ENCODE measurements at regions not wholly inside any gene's neighbourhood (a gene's known extent, or its start where the extent isn't known, plus 50 kb on each side); places are given as distances from the start of the nearest gene placed in this dataset.

GRCh38 chr5:38101897-38102296, 156.5 kb upstream of the EGFLAM start:
- CTCF ChIA-PET: no interaction called here
- Histone ChIP-seq H2AFZ (ENCODE audit: low read depth, low read length, poor library complexity, severe bottlenecking) (no peak overlapping the region), H4K20me1 (ENCODE audit: insufficient read depth) (no peaks in the 10 kb centered on the region), H3K27ac (ENCODE audit: low read depth, low read length) (no peak overlapping the region), H3K4me2 (ENCODE audit: low read length) (no peak overlapping the region), H3K4me1 (ENCODE audit: control insufficient read depth in 1 of 2, insufficient read depth in 2 of 2, low read length in 2 of 2) (peaks cover 0 to 5% of the 10 kb centered on the region in 2 experiments; a peak in 2 of 4 replicates), H3K36me3 (ENCODE audit: control insufficient read depth in 1 of 2, insufficient read depth in 2 of 2, low read length in 2 of 2) (no peaks in the 10 kb centered on the region), H3K27me3 (ENCODE audit: insufficient read depth, low read length) (no peaks in the 10 kb centered on the region), H3K9me3 (ENCODE audit: control insufficient read depth in 1 of 2, insufficient read depth in 1 of 2, low read depth in 1 of 2, low read length in 2 of 2) (no peaks in the 10 kb centered on the region), H3K9me2 (ENCODE audit: insufficient read depth) (no peaks in the 10 kb centered on the region), H3K9ac (ENCODE audit: low read length) (no peak overlapping the region), H3K79me2 (ENCODE audit: insufficient read depth, low read length) (no peaks in the 10 kb centered on the region), H3K4me3 (replicated peaks in 1 of 2; ENCODE audit: low read depth in 1 of 2, low read length in 2 of 2) (no peak overlapping the region)
- ATAC-seq (no peak), DNase-seq (ENCODE audit: low read depth, low spot score) (no peak)
- POLR2A ChIA-PET: no interaction called here
- BruUV-seq (replicated peaks): no TSS peak
- intact Hi-C loops (cut with micrococcal nuclease): no loop called here
- RAD21 ChIA-PET (ENCODE audit: low non-redundant PET in 1 of 2, low total read pairs in 2 of 2, uncharacterized antibody in 2 of 2, unreplicated experiment in 2 of 2): no interaction called here
- no peak for TF ChIP-seq EZH2 (IDR thresholded peaks at IDR 0.05)
- no peak for TF ChIP-seq ZFX (IDR thresholded peaks at IDR 0.05)
- no peak for TF ChIP-seq JUND (IDR thresholded peaks at IDR 0.05)
- TF ChIP-seq POLR2A (IDR thresholded peaks at IDR 0.05; ENCODE audit: borderline replicate concordance, extremely low read depth, insufficient read depth, insufficient read length): no peak
- TF ChIP-seq FOSL1 (IDR thresholded peaks at IDR 0.05; ENCODE audit: low read depth): no peak
- TF ChIP-seq RAD21 (IDR thresholded peaks at IDR 0.05; ENCODE audit: low read depth): no peak
- no peak for TF ChIP-seq SRF (IDR thresholded peaks at IDR 0.05; ENCODE audit: low read depth)
- TF ChIP-seq MAX (IDR thresholded peaks at IDR 0.05): no peak
- no peak for TF ChIP-seq SIN3A (IDR thresholded peaks at IDR 0.05; ENCODE audit: low read depth)
- no peak for TF ChIP-seq ZNF274 (IDR thresholded peaks at IDR 0.05; ENCODE audit: low read depth, low read length)
- TF ChIP-seq EGR1 (IDR thresholded peaks at IDR 0.05; ENCODE audit: low read depth): no peak
- TF ChIP-seq EZH2phosphoT487 (IDR thresholded peaks at IDR 0.05; ENCODE audit: borderline replicate concordance): no peak
